Neural cell (in vitro differentiated cells): ENCODE measurements at regions not wholly inside any gene's neighbourhood (a gene's known extent, or its start where the extent isn't known, plus 50 kb on each side); places are given as distances from the start of the nearest gene placed in this dataset.

Source experiments
- H2AFZ ChIP-seq: fragments of 200-600, 300-800 bp; sonication (generic), shearing (Covaris generic); 2 replicates; pipeline ENCODE4 v1.6.0; 2014; ENCODE audit warnings: low read depth, mild to moderate bottlenecking, antibody characterized with exemption, low read length, moderate library complexity
- H3F3A ChIP-seq: fragments of 200-600 bp; shearing (Covaris generic); 2 replicates; pipeline ENCODE4 v1.6.1; 2016; ENCODE audit warnings: mild to moderate bottlenecking, moderate library complexity, mixed read lengths, antibody characterized with exemption, low read length; ENCODE audit not compliant: insufficient read depth, poor library complexity, severe bottlenecking
- H3K27ac ChIP-seq: fragments of 200-600, 300-800 bp; sonication (generic), shearing (Covaris generic); 2 replicates; pipeline ENCODE4 v1.5.1; 2014; ENCODE audit warnings: mild to moderate bottlenecking, low read length, moderate library complexity
- H3K27me3 ChIP-seq: fragments of 300-800, 200-600 bp; sonication (generic), shearing (Covaris generic); 2 replicates; pipeline ENCODE4 v1.6.0; 2014; ENCODE audit warnings: mild to moderate bottlenecking, low read depth, low read length, moderate library complexity; ENCODE audit not compliant: insufficient read depth
- H3K36me3 ChIP-seq: fragments of 300-800, 200-600 bp; sonication (generic), shearing (Covaris generic); 2 replicates; pipeline ENCODE4 v1.5.1; 2014; ENCODE audit warnings: mild to moderate bottlenecking, antibody characterized with exemption, low read length, moderate library complexity; ENCODE audit not compliant: insufficient read depth
- H3K4me2 ChIP-seq: fragments of 300-800, 200-600 bp; sonication (generic), shearing (Covaris generic); 2 replicates; pipeline ENCODE4 v1.6.0; 2014; ENCODE audit warnings: mild to moderate bottlenecking, low read length
- H3K4me3 ChIP-seq: fragments of 300-800, 200-600 bp; sonication (generic), shearing (Covaris generic); 2 replicates; pipeline ENCODE4 v1.5.1; 2014; ENCODE audit warnings: mild to moderate bottlenecking, low read length, moderate library complexity
- H3K79me2 ChIP-seq: fragments of 200-600 bp; shearing (Covaris generic); replicated peaks from 2 replicates; pipeline ENCODE4 v1.6.0; 2014; ENCODE audit warnings: mild to moderate bottlenecking, low read length, moderate library complexity; ENCODE audit not compliant: insufficient read depth
- H3K9ac ChIP-seq: fragments of 300-800, 200-600 bp; sonication (generic), shearing (Covaris generic); 2 replicates; pipeline ENCODE4 v1.6.1; 2016; ENCODE audit warnings: mild to moderate bottlenecking, low read length, mixed read lengths
- H3K9me2 ChIP-seq: fragments of 200-600 bp; shearing (Covaris generic); 2 replicates; pipeline ENCODE4 v1.6.1; 2016; ENCODE audit warnings: mild to moderate bottlenecking, low read length, mixed read lengths; ENCODE audit not compliant: insufficient read depth
- H3K9me3 ChIP-seq: fragments of 200-600, 300-800 bp; sonication (generic), shearing (Covaris generic); 2 replicates; pipeline ENCODE4 v1.6.1; 2016; ENCODE audit warnings: mild to moderate bottlenecking, mixed run types, low read length, moderate library complexity, mixed read lengths
- H4K20me1 ChIP-seq: fragments of 200-600 bp; shearing (Covaris generic); 2 replicates; pipeline ENCODE4 v1.6.1; 2016; ENCODE audit warnings: mild to moderate bottlenecking, mixed run types; ENCODE audit not compliant: insufficient read depth
- EP300 ChIP-seq: fragments of 450-650 bp; conservative IDR thresholded peaks from 2 replicates; pipeline ENCODE4 v1.6.1; 2014; ENCODE audit warnings: antibody characterized with exemption, mild to moderate bottlenecking, moderate library complexity; ENCODE audit not compliant: poor library complexity, severe bottlenecking
- EZH2 ChIP-seq: fragments of 200-600, 300-800 bp; shearing (Covaris generic), sonication (generic); IDR thresholded peaks from 2 replicates; pipeline ENCODE4 v1.6.1; 2014; ENCODE audit warnings: antibody characterized with exemption, low read length, borderline replicate concordance, mild to moderate bottlenecking; ENCODE audit not compliant: insufficient read depth, poor library complexity, severe bottlenecking
- MXI1 ChIP-seq: fragments of 450-650 bp; conservative IDR thresholded peaks from 2 replicates; pipeline ENCODE4 v1.6.1; 2014; ENCODE audit warnings: antibody characterized with exemption, mild to moderate bottlenecking; ENCODE audit not compliant: poor library complexity, severe bottlenecking
- POLR2AphosphoS5 ChIP-seq: IDR thresholded peaks from 2 replicates; pipeline ENCODE4 v1.6.1; 2012
- RAD21 ChIP-seq: fragments of 450-650 bp; conservative IDR thresholded peaks from 2 replicates; pipeline ENCODE4 v1.6.1; 2014; ENCODE audit warnings: antibody characterized with exemption, mild to moderate bottlenecking, moderate library complexity
- SMC3 ChIP-seq: fragments of 450-650 bp; conservative IDR thresholded peaks from 2 replicates; pipeline ENCODE4 v1.6.1; 2014; ENCODE audit warnings: antibody characterized with exemption, mild to moderate bottlenecking, moderate library complexity; ENCODE audit not compliant: poor library complexity
- TAF1 ChIP-seq: IDR thresholded peaks from 2 replicates; pipeline ENCODE4 v1.6.1; 2012; ENCODE audit warnings: low read depth
- TF ChIP-seq, protein P1 (sequence below): IDR thresholded peaks from 2 replicates; pipeline ENCODE4 v1.6.1; 2012; ENCODE audit warnings: borderline replicate concordance
- TF ChIP-seq, protein P2 (sequence below): fragments of 450-650 bp; IDR thresholded peaks from 2 replicates; pipeline ENCODE4 v1.5.1; 2014; ENCODE audit warnings: antibody characterized with exemption, mild to moderate bottlenecking, moderate library complexity; ENCODE audit not compliant: poor library complexity, severe bottlenecking

DNA sequence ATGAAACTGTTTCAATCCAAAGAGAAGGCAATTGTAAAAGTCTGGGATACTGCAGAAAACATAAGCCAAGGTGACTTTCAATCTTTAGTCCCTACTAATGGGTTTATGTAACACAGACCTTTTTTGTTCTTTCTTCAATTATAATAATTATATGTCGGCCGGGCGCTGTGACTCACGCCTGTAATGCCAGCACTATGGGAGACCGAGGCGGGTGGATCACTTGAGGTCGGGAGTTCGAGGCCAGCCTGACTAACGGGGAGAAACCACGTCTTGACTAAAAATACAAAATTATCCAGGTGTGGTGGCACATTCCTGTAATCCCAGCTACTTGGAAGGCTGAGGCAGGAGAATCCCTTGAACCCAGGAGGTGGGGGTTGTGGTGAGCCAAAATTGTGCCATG is 489.8 kb upstream of the CTSO start:
- Histone ChIP-seq H3K9me3 (no peaks in the 10 kb centered on the region), H3K9me2 (no peaks in the 10 kb centered on the region), H3K4me3 (no peak overlapping the region), H2AFZ (no peak overlapping the region), H3K36me3 (no peaks in the 10 kb centered on the region), H3K9ac (no peak overlapping the region), H4K20me1 (no peaks in the 10 kb centered on the region), H3K79me2 (no peaks in the 10 kb centered on the region), H3K27me3 (no peaks in the 10 kb centered on the region), H3F3A (no peaks in the 10 kb centered on the region), H3K27ac (no peak overlapping the region), H3K4me2 (no peak overlapping the region)
- TF ChIP-seq, protein P1, sequence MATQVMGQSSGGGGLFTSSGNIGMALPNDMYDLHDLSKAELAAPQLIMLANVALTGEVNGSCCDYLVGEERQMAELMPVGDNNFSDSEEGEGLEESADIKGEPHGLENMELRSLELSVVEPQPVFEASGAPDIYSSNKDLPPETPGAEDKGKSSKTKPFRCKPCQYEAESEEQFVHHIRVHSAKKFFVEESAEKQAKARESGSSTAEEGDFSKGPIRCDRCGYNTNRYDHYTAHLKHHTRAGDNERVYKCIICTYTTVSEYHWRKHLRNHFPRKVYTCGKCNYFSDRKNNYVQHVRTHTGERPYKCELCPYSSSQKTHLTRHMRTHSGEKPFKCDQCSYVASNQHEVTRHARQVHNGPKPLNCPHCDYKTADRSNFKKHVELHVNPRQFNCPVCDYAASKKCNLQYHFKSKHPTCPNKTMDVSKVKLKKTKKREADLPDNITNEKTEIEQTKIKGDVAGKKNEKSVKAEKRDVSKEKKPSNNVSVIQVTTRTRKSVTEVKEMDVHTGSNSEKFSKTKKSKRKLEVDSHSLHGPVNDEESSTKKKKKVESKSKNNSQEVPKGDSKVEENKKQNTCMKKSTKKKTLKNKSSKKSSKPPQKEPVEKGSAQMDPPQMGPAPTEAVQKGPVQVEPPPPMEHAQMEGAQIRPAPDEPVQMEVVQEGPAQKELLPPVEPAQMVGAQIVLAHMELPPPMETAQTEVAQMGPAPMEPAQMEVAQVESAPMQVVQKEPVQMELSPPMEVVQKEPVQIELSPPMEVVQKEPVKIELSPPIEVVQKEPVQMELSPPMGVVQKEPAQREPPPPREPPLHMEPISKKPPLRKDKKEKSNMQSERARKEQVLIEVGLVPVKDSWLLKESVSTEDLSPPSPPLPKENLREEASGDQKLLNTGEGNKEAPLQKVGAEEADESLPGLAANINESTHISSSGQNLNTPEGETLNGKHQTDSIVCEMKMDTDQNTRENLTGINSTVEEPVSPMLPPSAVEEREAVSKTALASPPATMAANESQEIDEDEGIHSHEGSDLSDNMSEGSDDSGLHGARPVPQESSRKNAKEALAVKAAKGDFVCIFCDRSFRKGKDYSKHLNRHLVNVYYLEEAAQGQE = no peak
- TF ChIP-seq RAD21 (no peak), POLR2AphosphoS5 (no peak), EP300 (no peak), TAF1 (no peak), SMC3 (no peak), EZH2 (no peak), MXI1 (no peak)
- TF ChIP-seq, protein P2, sequence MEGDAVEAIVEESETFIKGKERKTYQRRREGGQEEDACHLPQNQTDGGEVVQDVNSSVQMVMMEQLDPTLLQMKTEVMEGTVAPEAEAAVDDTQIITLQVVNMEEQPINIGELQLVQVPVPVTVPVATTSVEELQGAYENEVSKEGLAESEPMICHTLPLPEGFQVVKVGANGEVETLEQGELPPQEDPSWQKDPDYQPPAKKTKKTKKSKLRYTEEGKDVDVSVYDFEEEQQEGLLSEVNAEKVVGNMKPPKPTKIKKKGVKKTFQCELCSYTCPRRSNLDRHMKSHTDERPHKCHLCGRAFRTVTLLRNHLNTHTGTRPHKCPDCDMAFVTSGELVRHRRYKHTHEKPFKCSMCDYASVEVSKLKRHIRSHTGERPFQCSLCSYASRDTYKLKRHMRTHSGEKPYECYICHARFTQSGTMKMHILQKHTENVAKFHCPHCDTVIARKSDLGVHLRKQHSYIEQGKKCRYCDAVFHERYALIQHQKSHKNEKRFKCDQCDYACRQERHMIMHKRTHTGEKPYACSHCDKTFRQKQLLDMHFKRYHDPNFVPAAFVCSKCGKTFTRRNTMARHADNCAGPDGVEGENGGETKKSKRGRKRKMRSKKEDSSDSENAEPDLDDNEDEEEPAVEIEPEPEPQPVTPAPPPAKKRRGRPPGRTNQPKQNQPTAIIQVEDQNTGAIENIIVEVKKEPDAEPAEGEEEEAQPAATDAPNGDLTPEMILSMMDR = no peak

DNA sequence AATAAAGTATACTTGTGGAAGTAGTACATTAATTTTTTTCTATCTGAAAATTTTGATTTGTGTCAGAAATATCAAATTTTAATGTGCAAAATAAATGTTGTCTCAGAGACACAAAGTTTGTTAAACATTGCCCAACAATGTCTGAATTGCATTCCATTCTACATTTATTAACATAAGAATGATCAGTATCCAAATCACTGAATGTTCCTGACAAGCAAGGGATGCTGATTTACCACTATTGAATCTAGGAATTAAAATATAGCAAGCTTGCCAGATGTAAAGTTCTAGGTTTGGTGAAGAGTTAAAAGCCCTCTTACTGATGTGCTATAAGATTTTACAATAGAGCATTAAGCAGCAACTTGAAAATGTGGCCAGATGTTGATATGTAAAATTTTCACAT is 489.2 kb upstream of the CTSO start:
- TF ChIP-seq MXI1 = no peak
- TF ChIP-seq POLR2AphosphoS5 = no peak
- TF ChIP-seq, protein P1 = no peak
- TF ChIP-seq, protein P2 = no peak
- no peak for TF ChIP-seq EZH2
- no peak for TF ChIP-seq RAD21
- TF ChIP-seq TAF1 = no peak
- no peak for TF ChIP-seq SMC3
- no peak for TF ChIP-seq EP300
- Histone ChIP-seq H2AFZ (no peak overlapping the region), H3F3A (no peaks in the 10 kb centered on the region), H3K9me2 (no peaks in the 10 kb centered on the region), H3K9me3 (no peaks in the 10 kb centered on the region), H3K4me3 (no peak overlapping the region), H3K27ac (no peak overlapping the region), H3K9ac (no peak overlapping the region), H4K20me1 (no peaks in the 10 kb centered on the region), H3K36me3 (no peaks in the 10 kb centered on the region), H3K4me2 (no peak overlapping the region), H3K27me3 (no peaks in the 10 kb centered on the region), H3K79me2 (no peaks in the 10 kb centered on the region)
